ENCODE measurements at regions not wholly inside any gene's neighbourhood (a gene's known extent, or its start where the extent isn't known, plus 50 kb on each side); places are given as distances from the start of the nearest gene placed in this dataset.
"Not testable (repeated sequence)": the region's sequence is repeated elsewhere in the genome, so short reads cannot be mapped to it uniquely, and the experiment has no call there.

- no peak for DNase-seq
These were observed 213.1 kb downstream of the EMX2 start for GRCh38 chr10:117755659-117756014.

- no peak for DNase-seq
These were observed 214.7 kb downstream of the EMX2 start for GRCh38 chr10:117757086-117757720.

GRCh38 chr10:117759266-117759665 lies 216.7 kb downstream of the EMX2 start:
- no peak for DNase-seq

- DNase-seq: no peak
These were observed 219.1 kb downstream of the EMX2 start for GRCh38 chr10:117761695-117762094.

- DNase-seq: no peak
These were observed 219.7 kb downstream of the EMX2 start for GRCh38 chr10:117762126-117762818.

- no peak for DNase-seq
These were observed 220.2 kb downstream of the EMX2 start for GRCh38 chr10:117762819-117763172.

- DNase-seq: no peak
These were observed 221.0 kb downstream of the EMX2 start for GRCh38 chr10:117763528-117763927.

GRCh38 chr10:117768333-117769042 lies 225.9 kb downstream of the EMX2 start:
- DNase-seq: no peak

- no peak for DNase-seq
These were observed 233.0 kb downstream of the EMX2 start for GRCh38 chr10:117775526-117775925.

- DNase-seq: not testable (repeated sequence)
These were observed 234.7 kb downstream of the EMX2 start for GRCh38 chr10:117777222-117777621.

- DNase-seq: no peak
These were observed 235.7 kb downstream of the EMX2 start for GRCh38 chr10:117778241-117778640.

- no peak for DNase-seq
These were observed 237.9 kb downstream of the EMX2 start for GRCh38 chr10:117780411-117780810.

- DNase-seq: no peak
These were observed 238.8 kb downstream of the EMX2 start for GRCh38 chr10:117781216-117781831.

GRCh38 chr10:117782276-117782675 lies 239.7 kb downstream of the EMX2 start:
- DNase-seq: no peak

- DNase-seq: no peak
These were observed 241.3 kb downstream of the EMX2 start for GRCh38 chr10:117783698-117784395.

GRCh38 chr10:117784776-117785175 lies 242.2 kb downstream of the EMX2 start:
- DNase-seq: no peak

GRCh38 chr10:117788911-117789310 lies 246.4 kb downstream of the EMX2 start:
- no peak for DNase-seq

GRCh38 chr10:117790179-117790578 lies 247.6 kb downstream of the EMX2 start:
- no peak for DNase-seq

GRCh38 chr10:117790621-117791020 lies 248.1 kb downstream of the EMX2 start:
- no peak for DNase-seq

- DNase-seq: no peak
These were observed 249.7 kb downstream of the EMX2 start for GRCh38 chr10:117792214-117792613.

GRCh38 chr10:117796130-117796745 lies 250.5 kb downstream of the RAB11FIP2 start:
- no peak for DNase-seq

- no peak for DNase-seq
These were observed 249.4 kb downstream of the RAB11FIP2 start for GRCh38 chr10:117797296-117797695.

- DNase-seq: no peak
These were observed 245.1 kb downstream of the RAB11FIP2 start for GRCh38 chr10:117801691-117802090.

All from activated naive CD4-positive, alpha-beta T cell treated with Interleukin-2 at 50 U/mL for 16 hours (primary cell).